Endothelial cell of umbilical vein (primary cell): ENCODE measurements at regions not wholly inside any gene's neighbourhood (a gene's known extent, or its start where the extent isn't known, plus 50 kb on each side); places are given as distances from the start of the nearest gene placed in this dataset.

Experiments used
- CTCF ChIP-seq, 2 donors: IDR thresholded peaks; 1 replicate in 1 of 2; 2 replicates in 1 of 2; pipeline ENCODE4 v1.5.1; 2011; ENCODE audit warnings: low read length in 2 of 2, mild to moderate bottlenecking in 2 of 2, moderate library complexity in 2 of 2, control low read depth in 1 of 2, inconsistent platforms in 1 of 2, low read depth in 1 of 2; ENCODE audit not compliant: insufficient read depth in 1 of 2; ENCODE audit errors: extremely low read depth in 1 of 2
- EZH2 ChIP-seq: IDR thresholded peaks from 2 replicates; pipeline ENCODE4 v1.6.1; 2012; ENCODE audit warnings: borderline replicate concordance, low read depth, mild to moderate bottlenecking, moderate library complexity, low read length, inconsistent platforms; ENCODE audit not compliant: severe bottlenecking
- MAX ChIP-seq: IDR thresholded peaks from 2 replicates; pipeline ENCODE4 v1.6.1; 2011; ENCODE audit not compliant: insufficient read depth, insufficient read length
- POLR2A ChIP-seq: IDR thresholded peaks from 2 replicates; pipeline ENCODE4 v1.6.1; 2012; ENCODE audit warnings: low read depth, mild to moderate bottlenecking, control low read depth, low read length
- POLR2AphosphoS5 ChIP-seq: IDR thresholded peaks from 2 replicates; pipeline ENCODE4 v1.6.1; 2012; ENCODE audit warnings: low read depth, mild to moderate bottlenecking, control low read depth, low read length, moderate library complexity; ENCODE audit not compliant: insufficient read depth

- TF ChIP-seq CTCF (IDR thresholded peaks at IDR 0.05; ENCODE audit: extremely low read depth in 1 of 2, insufficient read depth in 1 of 2, low read depth in 1 of 2, low read length in 2 of 2): no peak
- no peak for TF ChIP-seq POLR2A
- TF ChIP-seq POLR2AphosphoS5: no peak
- TF ChIP-seq MAX: no peak
- TF ChIP-seq EZH2: no peak
Measured at GRCh38 chr15:37481126-37481525, 380.8 kb upstream of the MEIS2 start.
